Natural killer cell (primary cell): ENCODE measurements at regions not wholly inside any gene's neighbourhood (a gene's known extent, or its start where the extent isn't known, plus 50 kb on each side); places are given as distances from the start of the nearest gene placed in this dataset.

Experiments used
- ATAC-seq, 3 donors: fragments of 150-1000 bp in 2 of 3; fragments of 200-7000 bp in 1 of 3; cut with Tn5 transposase; 1 replicate in 1 of 3; 2 replicates in 2 of 3; pipeline ENCODE4 v1.10.0; 2021; ENCODE audit warnings: mild to moderate bottlenecking in 2 of 3, moderate library complexity in 2 of 3
- DNase-seq, 2 donors: peaks; one replicate each; pipeline versions ENCODE4 v3.0.0 to v3.0.0-alpha.2; 2013 to 2021; ENCODE audit warnings: mixed read lengths in 1 of 2
- H3K27ac ChIP-seq: one replicate; pipeline ENCODE4 v1.5.1; 2013; ENCODE audit warnings: mild to moderate bottlenecking, low read length
- H3K27me3 ChIP-seq: one replicate; pipeline ENCODE4 v1.6.1; 2013; ENCODE audit warnings: low read length; ENCODE audit not compliant: control insufficient read depth, insufficient read depth
- H3K36me3 ChIP-seq: one replicate; pipeline ENCODE4 v1.6.1; 2013; ENCODE audit warnings: low read length; ENCODE audit not compliant: control insufficient read depth, insufficient read depth
- H3K4me1 ChIP-seq: one replicate; pipeline ENCODE4 v1.6.1; 2013; ENCODE audit warnings: low read length; ENCODE audit not compliant: control insufficient read depth, insufficient read depth
- H3K4me3 ChIP-seq: one replicate; pipeline ENCODE4 v1.5.1; 2013; ENCODE audit warnings: low read length
- H3K9me3 ChIP-seq: one replicate; pipeline ENCODE4 v1.6.1; 2013; ENCODE audit warnings: low read length; ENCODE audit not compliant: control insufficient read depth, insufficient read depth
- H3K27ac Mint-ChIP-seq, 2 donors: one replicate each; pipeline ENCODE4 v1.8.0; 2022; ENCODE audit warnings: mild to moderate bottlenecking in 2 of 2, mixed read lengths in 2 of 2, moderate library complexity in 1 of 2
- H3K27me3 Mint-ChIP-seq, 2 donors: one replicate each; pipeline ENCODE4 v1.8.0; 2022; ENCODE audit warnings: low read depth in 2 of 2, mixed read lengths in 2 of 2
- H3K36me3 Mint-ChIP-seq: one replicate; pipeline ENCODE4 v1.8.0; 2022; ENCODE audit warnings: mixed read lengths
- H3K4me1 Mint-ChIP-seq, 2 donors: one replicate each; pipeline ENCODE4 v1.8.0; 2022; ENCODE audit warnings: mixed read lengths in 2 of 2
- H3K4me3 Mint-ChIP-seq: one replicate; pipeline ENCODE4 v1.8.0; 2022; ENCODE audit warnings: mild to moderate bottlenecking, moderate library complexity, mixed read lengths
- H3K9me3 Mint-ChIP-seq, 2 donors: one replicate each; pipeline ENCODE4 v1.8.0; 2022; ENCODE audit warnings: mixed read lengths in 2 of 2
- WGBS: methylation state at CpG from one replicate; pipeline ENCODE4 v1.1.7; 2013; ENCODE audit warnings: missing lambda C conversion rate; ENCODE audit not compliant: insufficient coverage; 5-methylcytosine and 5-hydroxymethylcytosine counted together
- intact Hi-C: fragments of 100-400 bp; cut with micrococcal nuclease; formaldehyde crosslinking; loops from one replicate; pipeline ENCODE4 v1.14.2; 2022
- TF ChIP-seq, protein P1 (sequence below): fragments of 200-600 bp; IDR thresholded peaks from one replicate; pipeline ENCODE4 v1.8.0; 2022; ENCODE audit warnings: antibody characterized with exemption

DNA sequence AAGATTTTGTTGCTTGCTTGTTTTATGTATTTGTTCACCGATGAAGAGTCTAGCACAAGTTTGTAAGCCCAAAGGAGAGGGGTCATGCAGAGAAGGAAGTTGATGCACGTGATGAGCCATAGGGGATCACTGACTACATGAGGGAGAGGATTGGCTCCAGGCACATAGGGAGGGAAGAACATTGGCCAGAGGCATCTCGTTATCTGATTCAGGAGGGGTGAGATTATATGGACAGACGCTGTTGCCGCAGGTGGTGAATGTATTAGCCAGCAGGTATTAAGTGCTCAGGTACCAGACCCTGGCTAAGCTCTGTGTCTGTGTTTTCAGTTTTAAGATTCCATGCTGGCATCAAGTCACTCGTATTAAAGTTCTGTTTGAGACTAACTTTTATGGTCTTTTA, 91.8 kb upstream of the CHST9 start:
- DNase-seq = no peak
- ATAC-seq = no peak
- Mint-ChIP-seq H3K9me3 (peaks cover 19 to 23% of the 10 kb centered on the region in 2 donors), H3K4me1 (peaks cover 0 to 12% of the 10 kb centered on the region in 2 donors), H3K27me3 (no peaks in the 10 kb centered on the region), H3K27ac (no peak overlapping the region), H3K36me3 (no peaks in the 10 kb centered on the region), H3K4me3 (no peak overlapping the region)
- Histone ChIP-seq H3K9me3 (peaks cover 6% of the 10 kb centered on the region), H3K36me3 (no peaks in the 10 kb centered on the region), H3K27me3 (no peaks in the 10 kb centered on the region), H3K27ac (no peak overlapping the region), H3K4me1 (no peaks in the 10 kb centered on the region), H3K4me3 (no peak overlapping the region)
- TF ChIP-seq, protein P1, sequence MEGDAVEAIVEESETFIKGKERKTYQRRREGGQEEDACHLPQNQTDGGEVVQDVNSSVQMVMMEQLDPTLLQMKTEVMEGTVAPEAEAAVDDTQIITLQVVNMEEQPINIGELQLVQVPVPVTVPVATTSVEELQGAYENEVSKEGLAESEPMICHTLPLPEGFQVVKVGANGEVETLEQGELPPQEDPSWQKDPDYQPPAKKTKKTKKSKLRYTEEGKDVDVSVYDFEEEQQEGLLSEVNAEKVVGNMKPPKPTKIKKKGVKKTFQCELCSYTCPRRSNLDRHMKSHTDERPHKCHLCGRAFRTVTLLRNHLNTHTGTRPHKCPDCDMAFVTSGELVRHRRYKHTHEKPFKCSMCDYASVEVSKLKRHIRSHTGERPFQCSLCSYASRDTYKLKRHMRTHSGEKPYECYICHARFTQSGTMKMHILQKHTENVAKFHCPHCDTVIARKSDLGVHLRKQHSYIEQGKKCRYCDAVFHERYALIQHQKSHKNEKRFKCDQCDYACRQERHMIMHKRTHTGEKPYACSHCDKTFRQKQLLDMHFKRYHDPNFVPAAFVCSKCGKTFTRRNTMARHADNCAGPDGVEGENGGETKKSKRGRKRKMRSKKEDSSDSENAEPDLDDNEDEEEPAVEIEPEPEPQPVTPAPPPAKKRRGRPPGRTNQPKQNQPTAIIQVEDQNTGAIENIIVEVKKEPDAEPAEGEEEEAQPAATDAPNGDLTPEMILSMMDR = no peak
- intact Hi-C loops = no loop called here
- WGBS = 86% methylated on average over 6 of the region's 6 CpGs

- TF ChIP-seq, protein P1 = no peak
- no peak overlapping the region for H3K27ac Mint-ChIP-seq
- H3K4me3 ChIP-seq = no peak overlapping the region
- peaks cover 6% of the 10 kb centered on the region for H3K9me3 ChIP-seq
- H3K36me3 ChIP-seq = no peaks in the 10 kb centered on the region
- H3K9me3 Mint-ChIP-seq = peaks cover 19 to 23% of the 10 kb centered on the region in 2 donors
- intact Hi-C loops = no loop called here
- H3K4me3 Mint-ChIP-seq = no peak overlapping the region
- no peaks in the 10 kb centered on the region for H3K36me3 Mint-ChIP-seq
- peaks cover 0 to 12% of the 10 kb centered on the region in 2 donors for H3K4me1 Mint-ChIP-seq
- H3K27me3 Mint-ChIP-seq = no peaks in the 10 kb centered on the region
- H3K27me3 ChIP-seq = no peaks in the 10 kb centered on the region
- WGBS = 57% methylated on average over 2 of the region's 2 CpGs
- DNase-seq (no peak), ATAC-seq (no peak)
- H3K4me1 ChIP-seq = no peaks in the 10 kb centered on the region
- no peak overlapping the region for H3K27ac ChIP-seq
Observed at GRCh38 chr18:27276479-27276878, 91.4 kb upstream of the CHST9 start.

DNA sequence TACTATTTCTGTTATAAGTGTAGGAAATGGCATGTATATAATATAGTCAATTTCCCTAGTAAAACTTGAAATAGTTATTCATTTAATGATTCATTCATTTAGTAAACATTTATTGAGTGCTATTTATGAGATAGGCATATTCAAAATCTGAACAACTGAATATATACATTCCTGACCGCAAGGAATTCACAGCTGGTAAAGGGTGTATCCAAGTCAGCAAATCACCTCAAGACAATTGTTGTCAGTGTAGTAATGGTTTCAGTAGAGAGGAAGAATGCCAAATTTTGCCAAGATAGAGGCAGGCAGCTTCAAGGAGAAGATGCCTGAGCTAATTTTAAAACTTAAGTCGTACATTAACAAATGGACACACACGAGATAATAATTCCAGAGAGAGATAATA, 89.8 kb upstream of the CHST9 start:
- no peak overlapping the region for H3K27ac Mint-ChIP-seq
- H3K27me3 Mint-ChIP-seq = no peaks in the 10 kb centered on the region
- TF ChIP-seq, protein P1 = no peak
- DNase-seq (no peak), ATAC-seq (no peak)
- intact Hi-C loops = no loop called here
- 92% methylated on average over 2 of the region's 3 CpGs for WGBS
- peaks cover 0 to 12% of the 10 kb centered on the region in 2 donors for H3K4me1 Mint-ChIP-seq
- H3K27me3 ChIP-seq = no peaks in the 10 kb centered on the region
- H3K36me3 Mint-ChIP-seq = no peaks in the 10 kb centered on the region
- H3K9me3 Mint-ChIP-seq = peaks cover 19 to 26% of the 10 kb centered on the region in 2 donors
- H3K4me3 ChIP-seq = no peak overlapping the region
- peaks cover 6% of the 10 kb centered on the region for H3K9me3 ChIP-seq
- no peak overlapping the region for H3K4me3 Mint-ChIP-seq
- no peaks in the 10 kb centered on the region for H3K4me1 ChIP-seq
- H3K27ac ChIP-seq = no peak overlapping the region
- H3K36me3 ChIP-seq = no peaks in the 10 kb centered on the region

DNA sequence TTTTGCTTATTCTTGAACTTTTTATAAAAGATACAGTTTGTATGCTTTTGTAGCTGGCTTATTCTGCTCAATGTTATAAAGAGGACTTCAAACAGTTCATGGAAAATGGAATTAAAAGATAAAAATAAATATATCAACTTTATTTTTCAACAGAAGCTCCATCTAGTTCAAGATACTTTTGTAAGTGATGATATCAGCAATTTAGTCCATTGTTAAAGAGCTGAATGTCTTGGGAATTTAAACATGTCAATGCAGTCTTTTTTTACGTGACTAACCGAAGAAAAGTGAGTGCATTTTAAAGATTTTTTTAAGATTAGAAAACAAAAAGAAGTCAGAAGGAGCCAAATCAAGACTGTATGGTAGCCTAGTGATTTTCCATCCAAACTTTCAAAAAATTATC, 85.4 kb upstream of the CHST9 start:
- 100% methylated on average over 2 of the region's 2 CpGs for WGBS
- ATAC-seq (no peak), DNase-seq (no peak)
- Mint-ChIP-seq H3K27me3 (no peaks in the 10 kb centered on the region), H3K4me3 (no peak overlapping the region), H3K36me3 (no peaks in the 10 kb centered on the region), H3K4me1 (no peaks in the 10 kb centered on the region), H3K27ac (no peak overlapping the region), H3K9me3 (peaks cover 9 to 10% of the 10 kb centered on the region in 2 donors)
- TF ChIP-seq, protein P1 = no peak
- intact Hi-C loops = no loop called here
- no peaks in the 10 kb centered on the region for H3K36me3 ChIP-seq
- no peaks in the 10 kb centered on the region for H3K27me3 ChIP-seq
- no peak overlapping the region for H3K27ac ChIP-seq
- no peaks in the 10 kb centered on the region for H3K9me3 ChIP-seq
- no peak overlapping the region for H3K4me3 ChIP-seq
- H3K4me1 ChIP-seq = no peaks in the 10 kb centered on the region
